ENCODE measurements at regions not wholly inside any gene's neighbourhood (a gene's known extent, or its start where the extent isn't known, plus 50 kb on each side); places are given as distances from the start of the nearest gene placed in this dataset.

DNA sequence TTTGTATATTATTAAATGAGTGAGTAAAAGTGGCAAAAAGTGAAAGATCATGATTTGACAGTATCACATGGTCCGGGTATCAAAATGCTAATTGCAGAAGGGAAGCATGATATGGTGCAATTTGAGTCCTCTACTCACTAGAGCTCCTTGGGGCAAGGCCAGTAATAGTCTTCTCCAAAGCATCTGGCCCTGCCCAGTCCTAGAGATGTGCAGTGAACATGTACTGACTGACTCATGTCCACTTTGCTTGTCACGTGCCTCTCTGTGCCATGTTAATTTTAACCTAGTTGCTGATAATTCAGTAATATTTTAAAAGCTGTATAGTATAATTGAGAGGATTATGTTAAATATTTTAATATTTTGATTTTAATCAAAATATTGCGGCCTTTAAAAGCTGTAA lies 54.6 kb upstream of the TENM3 start:
- TF ChIP-seq POLR2AphosphoS5 (IDR thresholded peaks at IDR 0.05; ENCODE audit: borderline replicate concordance, low read depth, low read length) (no peak), FOXP2 (optimal IDR thresholded peaks at IDR 0.05; ENCODE audit: control extremely low read depth, extremely low read length, insufficient read depth) (no peak)
